Stimulated activated CD4-positive, alpha-beta T cell treated with anti-CD3 and anti-CD28 coated beads, Interleukin-2, amount 100 ng/mL, for 24 hours (primary cell): ENCODE measurements at regions not wholly inside any gene's neighbourhood (a gene's known extent, or its start where the extent isn't known, plus 50 kb on each side); places are given as distances from the start of the nearest gene placed in this dataset.

Experiments used
- DNase-seq, 2 donors: peaks; one replicate each; pipeline ENCODE4 v3.0.0-alpha.2; 2020

DNA sequence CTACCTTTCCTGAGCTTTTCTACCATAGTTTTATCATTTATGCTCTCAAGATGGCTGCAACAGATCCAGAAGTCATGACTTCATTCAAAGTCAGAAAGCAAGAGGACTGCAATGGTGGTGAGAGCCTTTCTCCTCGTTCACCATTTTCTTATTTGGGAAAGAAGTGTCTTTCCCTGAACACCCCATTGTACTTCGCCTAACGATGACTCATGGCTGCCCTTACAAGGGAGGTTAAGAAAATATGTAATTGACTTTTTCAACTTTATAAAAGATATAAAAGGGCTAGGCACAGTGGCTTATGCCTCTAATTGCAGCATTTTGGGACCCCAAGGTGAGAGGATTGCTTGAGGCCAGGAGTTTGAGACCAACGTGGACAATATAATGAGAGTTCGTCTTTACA, 541.7 kb downstream of the METTL15 start:
- no peak for DNase-seq

- DNase-seq: no peak
These were observed 528.4 kb downstream of the METTL15 start for GRCh38 chr11:28636566-28636965.

DNA sequence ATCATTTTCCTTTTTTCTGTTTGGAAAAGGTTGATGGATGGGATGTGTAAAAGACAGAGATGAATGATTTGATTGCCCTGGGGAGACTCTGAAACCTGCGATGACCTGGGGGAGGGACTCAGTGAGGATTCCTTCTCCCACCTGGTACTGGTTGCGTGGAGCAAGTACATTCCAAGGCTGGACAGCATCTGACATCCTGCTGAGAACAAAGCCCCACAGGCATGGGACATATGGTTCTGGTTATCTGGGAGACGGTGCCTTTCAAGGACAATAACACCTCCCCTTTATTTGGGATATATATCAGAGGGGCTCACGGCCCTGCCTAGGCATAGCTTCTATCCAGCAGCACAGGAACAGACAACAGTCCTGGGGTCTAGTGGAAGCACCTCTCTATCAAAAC, 527.8 kb downstream of the METTL15 start:
- DNase-seq: no peak

DNA sequence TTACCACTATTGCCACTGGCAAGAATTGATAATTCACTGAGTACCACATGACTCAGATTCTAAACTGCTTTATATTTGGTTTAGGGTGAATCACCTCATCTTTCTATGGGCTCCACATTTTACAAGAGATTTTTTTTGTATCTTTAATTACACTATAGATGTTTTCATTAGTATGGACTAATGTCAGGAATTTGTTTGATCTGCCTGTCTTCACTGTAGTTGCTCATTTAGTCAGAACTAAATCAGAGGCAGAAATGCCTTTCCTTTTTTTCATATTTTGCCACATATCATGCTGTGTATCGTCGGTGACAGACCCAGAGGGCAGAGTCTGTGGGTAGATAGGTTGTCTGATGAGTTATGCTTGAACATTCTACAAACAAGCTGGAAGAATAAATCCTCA, 524.1 kb downstream of the METTL15 start:
- DNase-seq: no peak

DNA sequence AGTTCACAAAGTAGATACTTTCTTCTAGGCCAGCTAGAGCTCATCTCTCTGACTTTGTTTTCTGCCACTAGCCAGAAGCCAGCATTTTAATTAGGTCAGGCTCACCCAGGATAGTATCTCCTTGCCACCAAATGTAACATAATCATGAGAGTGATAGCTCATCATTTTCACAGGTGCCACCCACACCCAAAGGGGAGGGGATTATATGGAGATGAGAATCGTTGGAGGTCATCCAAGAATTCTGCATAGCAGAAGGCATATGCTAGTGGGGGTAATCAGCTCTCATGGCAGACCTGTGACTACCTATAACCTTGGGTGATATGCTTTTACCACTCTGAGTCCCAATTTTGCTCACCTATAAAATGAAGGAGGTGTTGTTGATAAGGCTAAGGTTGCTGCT, 523.0 kb downstream of the METTL15 start:
- no peak for DNase-seq

DNA sequence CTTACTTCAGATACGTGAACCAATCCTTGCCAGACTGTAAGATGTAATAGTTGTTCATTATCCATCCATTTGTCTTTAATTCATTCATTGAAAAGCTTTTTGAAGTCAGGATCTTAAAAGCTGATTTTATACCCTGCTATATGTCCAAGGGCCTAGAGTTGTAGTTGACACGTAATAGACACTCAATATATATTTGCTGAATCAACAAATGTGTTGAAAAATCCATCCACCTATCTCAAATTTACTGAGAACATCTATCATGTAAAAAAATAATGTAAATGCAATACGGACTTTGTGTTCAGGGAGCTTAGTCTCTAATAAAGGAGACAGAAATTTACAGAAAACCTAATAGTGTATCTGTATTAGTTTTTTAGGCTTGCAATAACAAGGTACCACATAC, 521.0 kb downstream of the METTL15 start:
- DNase-seq: no peak

- DNase-seq: no peak
These were observed 520.2 kb downstream of the METTL15 start for GRCh38 chr11:28628412-28628811.

- no peak for DNase-seq
These were observed 519.6 kb downstream of the METTL15 start for GRCh38 chr11:28627690-28628255.

DNA sequence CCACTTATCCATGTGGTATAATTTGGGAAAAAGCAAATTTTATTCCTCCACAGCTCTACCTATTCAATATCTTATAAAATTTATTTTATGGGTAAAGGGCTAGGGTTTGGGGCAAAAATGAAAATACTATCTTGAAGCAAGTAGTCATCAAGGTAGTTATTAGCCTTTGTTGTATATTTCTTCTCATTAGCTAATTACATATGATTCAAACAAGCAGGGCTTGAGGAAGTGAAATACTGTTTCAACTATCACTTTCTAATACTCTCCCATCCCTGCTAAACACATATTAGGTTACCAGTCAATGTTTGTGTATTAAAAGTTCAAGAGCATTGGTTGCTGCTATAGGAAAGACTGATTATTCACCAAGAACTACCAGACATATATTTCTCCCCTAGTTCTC, 517.3 kb downstream of the METTL15 start:
- DNase-seq: no peak

DNA sequence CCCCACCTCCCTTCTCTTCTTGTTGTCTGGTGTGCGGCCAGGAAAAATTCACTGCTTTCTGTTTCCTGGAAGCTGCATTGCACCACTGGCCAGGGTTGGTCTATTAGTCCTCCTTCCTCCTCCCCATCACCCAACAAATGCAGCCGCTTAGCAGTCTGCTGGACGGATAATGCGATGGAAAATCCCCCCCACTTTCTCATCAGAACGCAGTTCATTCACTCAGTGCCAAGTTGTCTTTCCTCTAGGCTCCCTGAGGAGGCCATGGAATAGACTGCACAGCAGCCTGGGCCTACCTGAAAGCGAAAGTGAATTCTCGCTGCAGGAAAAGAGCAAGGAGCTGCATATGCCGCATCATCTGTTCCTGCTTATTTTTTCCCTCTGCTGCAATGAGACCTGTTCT, 513.6 kb downstream of the METTL15 start:
- DNase-seq: no peak

DNA sequence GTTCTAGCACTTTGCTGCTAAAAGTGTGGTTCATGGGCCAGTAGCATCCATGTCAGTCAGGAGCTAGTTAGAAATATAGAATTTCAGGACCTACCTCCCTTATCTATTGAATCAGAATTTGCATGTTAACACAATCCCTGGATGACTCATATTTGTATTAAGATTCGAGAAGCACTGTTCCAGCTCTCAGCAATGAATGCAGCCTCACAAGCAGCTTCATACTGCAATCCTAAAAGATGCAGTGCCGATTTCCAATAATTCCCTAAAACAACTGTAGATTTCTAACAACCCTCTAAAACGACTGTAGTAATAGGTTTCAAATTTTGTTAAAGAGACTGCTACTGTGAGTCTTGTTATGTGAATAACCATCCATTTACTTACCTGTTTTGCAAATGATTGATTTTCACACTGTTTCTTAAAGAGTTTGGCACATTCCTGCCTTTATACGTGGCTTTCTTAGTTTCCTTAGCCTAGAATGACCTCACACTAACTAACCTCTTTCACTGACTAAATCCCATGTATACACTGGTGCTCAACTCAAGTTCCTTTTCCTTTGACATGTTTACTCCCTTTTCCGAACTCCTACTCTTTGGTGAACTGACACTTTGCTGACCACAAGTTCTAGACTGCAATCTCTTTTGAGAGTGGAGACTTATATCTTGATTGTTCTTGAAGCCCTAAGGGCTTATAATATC, 511.8 kb downstream of the METTL15 start:
- no peak for DNase-seq

- no peak for DNase-seq
These were observed 510.2 kb downstream of the METTL15 start for GRCh38 chr11:28618416-28618815.

- DNase-seq: no peak
These were observed 508.2 kb downstream of the METTL15 start for GRCh38 chr11:28616160-28616965.

- no peak for DNase-seq
These were observed 507.4 kb downstream of the METTL15 start for GRCh38 chr11:28615542-28615941.

DNA sequence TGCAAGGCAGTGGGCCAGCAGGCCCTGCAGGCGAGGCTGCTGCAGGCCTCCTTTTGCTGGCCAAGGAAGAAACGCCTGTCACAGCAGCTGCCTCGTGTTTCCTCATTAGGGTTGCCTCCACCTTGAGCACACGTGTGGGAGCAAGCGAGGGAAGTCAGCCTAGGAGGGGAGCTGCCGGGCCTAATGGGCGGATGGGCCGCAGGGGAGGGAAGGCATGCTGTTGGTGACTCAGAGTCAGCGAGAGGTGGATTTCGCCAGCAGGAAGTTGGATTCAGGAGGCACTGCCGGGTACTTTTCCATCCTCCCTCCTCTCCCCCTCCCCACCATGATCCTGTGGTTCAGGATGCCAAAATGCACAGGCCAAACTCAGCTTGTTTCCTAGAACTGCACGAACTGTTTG, 498.7 kb downstream of the METTL15 start:
- DNase-seq: no peak

DNA sequence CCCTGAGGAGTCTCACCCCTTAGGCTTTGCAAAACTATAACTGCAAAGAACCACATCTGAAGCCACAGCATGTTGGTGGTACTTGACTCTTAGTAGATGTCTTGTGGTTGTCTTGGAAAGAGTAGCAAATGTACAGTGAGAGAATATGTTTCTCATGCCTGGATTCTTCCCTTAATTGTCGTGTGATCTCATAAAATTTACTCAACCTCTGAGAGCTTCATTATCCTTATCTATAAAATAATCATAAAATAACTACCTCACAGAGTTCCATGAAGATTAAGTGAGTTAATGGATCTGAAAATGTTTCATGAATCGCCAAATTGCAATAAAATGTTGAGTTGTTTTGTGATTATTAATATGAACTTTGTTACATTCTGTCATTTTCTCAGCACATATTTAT, 491.5 kb downstream of the METTL15 start:
- DNase-seq: no peak

GRCh38 chr11:28598531-28598930, 490.3 kb downstream of the METTL15 start:
- DNase-seq: no peak

- DNase-seq: no peak
These were observed 488.6 kb downstream of the METTL15 start for GRCh38 chr11:28596816-28597215.

- DNase-seq: no peak
These were observed 484.0 kb downstream of the METTL15 start for GRCh38 chr11:28592141-28592540.

DNA sequence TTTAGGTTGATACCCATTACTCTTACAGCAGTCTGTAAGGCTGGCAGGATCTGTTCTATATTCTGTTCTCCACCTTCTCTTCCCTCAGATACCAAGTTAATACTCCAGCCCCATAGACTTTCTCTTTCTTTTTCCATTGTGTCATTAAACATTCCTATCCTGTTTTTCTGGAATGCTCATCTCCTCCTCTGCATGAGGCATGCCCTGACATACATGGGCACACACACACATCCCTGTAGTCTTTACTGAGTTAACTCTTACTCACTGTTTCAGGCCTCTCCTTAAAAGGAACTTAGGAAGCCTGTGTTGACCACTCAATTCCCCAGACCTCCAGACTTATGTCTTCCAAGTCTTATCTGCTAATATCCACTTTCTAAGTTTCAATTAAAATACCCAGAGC, 476.8 kb downstream of the METTL15 start:
- no peak for DNase-seq

GRCh38 chr11:28582506-28582905, 474.3 kb downstream of the METTL15 start:
- no peak for DNase-seq

DNA sequence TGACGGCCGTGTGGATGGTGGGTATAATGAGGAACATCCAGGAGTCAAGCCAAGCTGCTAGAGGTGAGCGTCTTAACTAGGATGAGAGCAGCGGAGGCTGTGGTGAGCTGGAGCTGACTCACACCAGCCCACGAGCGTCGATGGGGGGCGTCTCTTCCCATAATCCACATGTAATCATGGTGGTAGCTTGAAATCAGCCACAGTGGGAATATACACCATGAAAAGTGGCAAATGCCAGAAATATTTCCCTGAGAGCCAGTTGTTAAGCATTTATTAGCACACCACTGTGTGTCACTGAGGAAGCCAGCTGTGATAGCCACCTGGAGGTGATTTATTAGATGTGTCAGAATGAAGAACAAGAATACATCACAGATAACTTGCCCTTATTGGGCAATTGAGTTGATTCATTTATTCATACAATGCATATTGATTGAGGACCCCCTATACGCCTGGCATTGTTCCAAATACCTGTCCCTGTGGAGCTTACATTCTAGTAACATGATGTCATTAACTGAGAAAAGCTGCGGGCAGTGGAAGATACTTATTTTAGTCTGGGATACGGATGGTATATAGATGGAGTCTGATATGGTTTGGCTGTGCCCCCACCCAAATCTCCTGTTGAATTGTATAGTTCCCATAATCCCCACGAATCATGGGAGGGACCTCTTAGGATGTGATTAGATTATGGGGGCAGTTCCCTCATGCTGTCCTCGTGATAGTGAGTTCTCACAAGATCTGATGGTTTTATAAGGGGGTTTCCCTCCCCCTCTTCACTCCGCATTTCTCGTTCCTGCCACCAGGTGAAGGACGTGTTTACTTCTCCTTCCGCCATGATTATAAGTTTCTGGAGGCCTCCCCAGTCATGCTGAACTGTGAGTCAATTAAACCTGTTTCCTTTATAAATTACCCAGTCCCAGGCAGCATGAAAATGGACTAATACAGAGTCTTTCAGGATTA, 473.4 kb downstream of the METTL15 start:
- no peak for DNase-seq

- no peak for DNase-seq
These were observed 463.2 kb downstream of the METTL15 start for GRCh38 chr11:28571371-28571770.
